ENCODE measurements at regions not wholly inside any gene's neighbourhood (a gene's known extent, or its start where the extent isn't known, plus 50 kb on each side); places are given as distances from the start of the nearest gene placed in this dataset.
A peak's percentile ranks its signal among the peaks of the same experiment; 100 is the strongest.

DNA sequence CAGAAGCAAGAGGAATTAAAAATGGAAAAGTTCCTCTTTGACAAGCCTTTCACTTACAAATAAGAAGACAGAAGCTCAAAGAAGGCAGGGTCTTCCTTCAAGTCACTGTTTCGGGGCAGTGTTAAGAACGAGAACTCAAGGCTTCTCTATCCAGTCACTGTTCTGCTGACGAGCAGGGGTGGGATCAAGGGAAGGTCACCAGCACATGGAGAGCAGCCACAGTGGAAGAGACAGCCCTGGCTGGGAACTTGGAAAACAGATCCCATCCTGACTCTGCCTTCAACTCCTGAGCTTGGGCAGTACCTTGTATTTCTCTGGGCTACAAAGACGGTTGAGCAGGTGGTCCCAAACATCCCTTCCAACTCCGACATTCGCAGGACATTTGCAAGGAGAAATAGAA lies 111.5 kb upstream of the LPP start:
- H3K27ac ChIP-seq: no peak overlapping the region

DNA sequence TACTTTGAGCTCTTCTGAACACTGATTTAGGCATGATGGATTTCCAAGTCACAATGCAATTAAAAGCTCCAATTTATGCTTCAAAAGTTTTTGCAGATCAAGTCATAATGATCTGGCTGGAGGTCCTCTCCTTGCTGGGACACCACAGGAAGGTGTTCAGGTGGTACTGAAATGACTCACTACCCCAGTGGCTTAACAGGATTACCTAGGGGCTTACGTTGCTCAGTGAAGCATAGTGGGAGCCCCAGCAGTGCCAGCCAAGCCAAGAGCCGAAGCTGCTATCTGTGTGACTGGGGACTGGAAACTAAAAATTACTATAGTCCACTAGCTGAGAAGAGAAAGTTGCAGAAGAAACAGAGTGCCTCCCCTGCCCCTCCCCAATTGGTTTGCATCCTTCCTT lies 110.1 kb upstream of the LPP start:
- no peak for DNase-seq (ENCODE audit: low spot score)
- TF ChIP-seq, protein P1, sequence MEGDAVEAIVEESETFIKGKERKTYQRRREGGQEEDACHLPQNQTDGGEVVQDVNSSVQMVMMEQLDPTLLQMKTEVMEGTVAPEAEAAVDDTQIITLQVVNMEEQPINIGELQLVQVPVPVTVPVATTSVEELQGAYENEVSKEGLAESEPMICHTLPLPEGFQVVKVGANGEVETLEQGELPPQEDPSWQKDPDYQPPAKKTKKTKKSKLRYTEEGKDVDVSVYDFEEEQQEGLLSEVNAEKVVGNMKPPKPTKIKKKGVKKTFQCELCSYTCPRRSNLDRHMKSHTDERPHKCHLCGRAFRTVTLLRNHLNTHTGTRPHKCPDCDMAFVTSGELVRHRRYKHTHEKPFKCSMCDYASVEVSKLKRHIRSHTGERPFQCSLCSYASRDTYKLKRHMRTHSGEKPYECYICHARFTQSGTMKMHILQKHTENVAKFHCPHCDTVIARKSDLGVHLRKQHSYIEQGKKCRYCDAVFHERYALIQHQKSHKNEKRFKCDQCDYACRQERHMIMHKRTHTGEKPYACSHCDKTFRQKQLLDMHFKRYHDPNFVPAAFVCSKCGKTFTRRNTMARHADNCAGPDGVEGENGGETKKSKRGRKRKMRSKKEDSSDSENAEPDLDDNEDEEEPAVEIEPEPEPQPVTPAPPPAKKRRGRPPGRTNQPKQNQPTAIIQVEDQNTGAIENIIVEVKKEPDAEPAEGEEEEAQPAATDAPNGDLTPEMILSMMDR (IDR thresholded peaks at IDR 0.05): no peak
- no peak overlapping the region for H3K27ac ChIP-seq
- no peak overlapping the region for H3K4me3 ChIP-seq

More for the DNA sequence above, 111.5 kb upstream of the LPP start:
- TF ChIP-seq, protein P1 (IDR thresholded peaks at IDR 0.05): no peak
- no peak for DNase-seq (ENCODE audit: low spot score)
- no peak overlapping the region for H3K4me3 ChIP-seq

DNA sequence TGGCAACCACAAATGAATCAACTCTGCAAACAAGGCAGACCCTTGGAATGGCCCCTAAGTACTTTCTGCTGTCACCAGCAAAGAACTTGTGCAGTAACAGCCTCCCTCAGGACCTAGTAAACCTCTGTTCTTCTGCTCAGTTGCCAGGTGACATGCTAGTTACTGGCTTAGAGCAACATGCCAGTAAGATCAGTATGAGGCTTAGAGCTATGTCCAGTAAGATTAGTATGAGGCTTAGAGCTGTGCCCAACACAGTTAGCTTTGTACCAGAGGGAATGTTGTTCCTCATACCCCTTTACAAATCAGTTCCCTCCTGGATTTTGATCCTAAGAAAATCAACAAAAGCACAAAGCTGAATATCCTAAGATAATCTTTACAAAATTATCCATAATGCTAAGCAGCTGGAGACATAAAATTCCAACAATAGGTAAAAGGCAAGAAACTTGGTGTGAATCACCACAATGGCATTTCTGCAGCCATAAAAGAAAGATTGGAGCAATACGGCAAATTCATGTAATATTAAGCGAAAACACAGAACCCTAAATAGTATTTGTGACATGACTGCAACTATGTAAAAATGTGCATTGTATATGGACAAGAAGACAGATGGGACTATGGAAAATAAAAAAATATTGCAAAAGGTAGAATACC lies 107.3 kb upstream of the LPP start:
- DNase-seq (ENCODE audit: low spot score): no peak
- TF ChIP-seq, protein P1 (IDR thresholded peaks at IDR 0.05): no peak
- no peak overlapping the region for H3K4me3 ChIP-seq
- no peak overlapping the region for H3K27ac ChIP-seq

DNA sequence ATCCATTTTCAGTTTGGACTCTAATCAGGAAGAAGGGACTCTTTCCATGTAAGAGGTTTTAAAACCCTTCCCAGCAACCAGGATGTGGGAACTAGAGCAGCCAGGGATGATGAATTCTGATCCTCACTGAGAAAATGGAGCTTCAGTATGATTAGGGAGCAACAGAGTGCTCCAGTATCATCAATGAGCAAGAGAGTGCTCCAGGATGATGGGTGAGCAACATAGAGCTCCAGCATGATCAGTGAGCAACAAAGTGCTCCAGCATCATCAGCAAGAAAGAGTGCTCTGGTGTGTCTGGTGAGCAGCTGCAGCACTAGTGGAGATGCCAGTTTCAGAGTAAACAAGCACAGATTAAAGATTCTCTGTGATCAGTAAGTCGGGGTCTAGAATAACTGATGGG lies 106.4 kb upstream of the LPP start:
- DNase-seq (ENCODE audit: low spot score): no peak
- no peak overlapping the region for H3K27ac ChIP-seq
- TF ChIP-seq, protein P1 (IDR thresholded peaks at IDR 0.05): no peak
- H3K4me3 ChIP-seq: no peak overlapping the region

DNA sequence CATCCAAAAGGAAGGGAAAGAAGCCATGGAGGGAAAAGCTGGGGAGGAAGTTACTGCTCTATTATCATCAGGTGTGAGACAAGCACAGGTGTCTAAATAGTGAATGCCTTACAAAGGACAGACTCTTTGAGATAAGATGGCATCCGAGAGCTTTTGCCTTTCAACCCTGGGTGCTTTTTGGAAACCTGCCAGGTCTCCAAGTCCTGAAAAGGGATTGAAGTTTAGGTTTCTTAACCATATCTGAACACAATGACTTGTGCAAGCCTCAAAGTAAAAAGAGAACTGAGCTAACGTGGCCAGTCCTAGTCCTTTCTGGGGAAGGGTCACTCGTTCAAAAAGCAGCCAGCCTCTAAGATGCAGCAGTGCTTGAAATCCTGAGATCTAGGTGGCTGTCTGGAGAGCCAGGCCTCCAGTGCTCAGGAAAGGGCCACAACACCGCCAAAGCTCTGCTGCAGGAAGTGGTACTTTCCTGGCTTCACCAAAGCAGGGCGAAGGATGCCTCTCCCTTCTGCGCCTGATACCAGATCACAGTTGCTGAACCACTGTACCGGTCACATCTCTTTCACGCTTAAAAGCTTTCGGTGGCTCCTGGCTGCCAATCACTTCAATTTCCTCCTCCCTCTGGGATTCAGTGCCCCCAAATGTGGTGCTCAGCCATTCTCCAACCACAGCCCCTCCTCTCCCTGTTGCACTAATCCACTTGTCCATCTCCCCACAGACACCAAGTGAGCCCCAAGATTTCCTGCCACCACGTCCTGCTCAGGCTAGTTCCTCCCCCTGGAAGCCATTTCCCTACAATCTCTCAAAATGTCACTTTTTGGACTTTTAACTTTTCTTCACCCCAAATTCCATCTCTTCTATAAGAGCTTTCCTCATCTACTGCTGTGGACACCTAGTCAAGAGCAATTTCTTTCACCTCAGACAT lies 104.1 kb upstream of the LPP start:
- TF ChIP-seq, protein P1 (IDR thresholded peaks at IDR 0.05): no peak
- no peak for DNase-seq (ENCODE audit: low spot score)
- Histone ChIP-seq H3K27ac (peak overlapping the region; percentile 35 to 90), H3K4me3 (no peak overlapping the region)

DNA sequence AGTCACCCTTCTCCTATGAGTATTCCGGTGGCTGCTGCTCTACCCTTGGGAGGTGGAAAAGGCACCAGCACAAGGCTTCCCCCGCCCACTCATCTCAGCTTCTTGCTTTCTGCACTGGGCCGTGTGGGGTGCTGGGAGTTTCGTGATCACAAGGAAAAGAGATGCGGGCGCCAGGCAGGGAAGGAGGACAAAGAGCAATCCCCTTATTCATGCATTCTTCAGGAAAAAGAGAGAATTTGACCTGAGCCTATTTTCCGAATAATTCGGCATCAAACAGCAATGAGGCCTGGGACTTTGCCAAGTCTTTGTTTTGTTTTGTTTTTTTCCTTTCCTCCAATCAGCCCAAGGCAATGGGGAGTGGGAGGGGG lies 102.2 kb upstream of the LPP start:
- TF ChIP-seq, protein P1 (IDR thresholded peaks at IDR 0.05): no peak
- peak overlapping the region; percentile 90 to 92 for H3K27ac ChIP-seq
- DNase-seq (ENCODE audit: low spot score): peak; percentile 87
- H3K4me3 ChIP-seq: peak overlapping the region; percentile 37

Data from coronary artery (tissue), 2 donors.